CD4-positive, alpha-beta T cell treated with Interleukin-15 for 4 hours (primary cell): ENCODE measurements at regions not wholly inside any gene's neighbourhood (a gene's known extent, or its start where the extent isn't known, plus 50 kb on each side); places are given as distances from the start of the nearest gene placed in this dataset.
"Not testable (repeated sequence)": the region's sequence is repeated elsewhere in the genome, so short reads cannot be mapped to it uniquely, and the experiment has no call there.

Experiments used
- DNase-seq: peaks from one replicate; pipeline ENCODE4 v3.0.0-alpha.2; 2020; ENCODE audit warnings: low spot score

GRCh38 chr5:174444479-174445188, 279.7 kb upstream of the MSX2 start:
- no peak for DNase-seq

- no peak for DNase-seq
These were observed 277.9 kb upstream of the MSX2 start for GRCh38 chr5:174446446-174446845.

- DNase-seq, result no peak
These were observed 277.4 kb upstream of the MSX2 start for GRCh38 chr5:174446988-174447387.

- no peak for DNase-seq
These were observed 276.3 kb upstream of the MSX2 start for GRCh38 chr5:174448041-174448440.

- no peak for DNase-seq
These were observed 275.7 kb upstream of the MSX2 start for GRCh38 chr5:174448662-174449061.

- DNase-seq, result no peak
These were observed 270.7 kb upstream of the MSX2 start for GRCh38 chr5:174453690-174454089.

- peak; percentile 44 for DNase-seq
These were observed 269.9 kb upstream of the MSX2 start for GRCh38 chr5:174454464-174454863.

GRCh38 chr5:174454890-174455289, 269.5 kb upstream of the MSX2 start:
- DNase-seq, result no peak

GRCh38 chr5:174455301-174455700, 269.1 kb upstream of the MSX2 start:
- no peak for DNase-seq

- no peak for DNase-seq
These were observed 267.2 kb upstream of the MSX2 start for GRCh38 chr5:174457141-174457678.

GRCh38 chr5:174459071-174459702, 265.2 kb upstream of the MSX2 start:
- no peak for DNase-seq

- DNase-seq, result no peak
These were observed 264.4 kb upstream of the MSX2 start for GRCh38 chr5:174459832-174460448.

- DNase-seq, result no peak
These were observed 262.3 kb upstream of the MSX2 start for GRCh38 chr5:174462129-174462528.

GRCh38 chr5:174464504-174465165, 259.7 kb upstream of the MSX2 start:
- no peak for DNase-seq

- DNase-seq, result not testable (repeated sequence)
These were observed 252.9 kb upstream of the MSX2 start for GRCh38 chr5:174471528-174471927.

GRCh38 chr5:174472956-174473355, 251.4 kb upstream of the MSX2 start:
- DNase-seq, result no peak

- DNase-seq, result not testable (repeated sequence)
These were observed 248.4 kb upstream of the MSX2 start for GRCh38 chr5:174476001-174476400.

- no peak for DNase-seq
These were observed 245.1 kb upstream of the MSX2 start for GRCh38 chr5:174479325-174479724.

GRCh38 chr5:174481737-174482136, 242.6 kb upstream of the MSX2 start:
- DNase-seq, result no peak

GRCh38 chr5:174482607-174483024, 241.8 kb upstream of the MSX2 start:
- no peak for DNase-seq

- no peak for DNase-seq
These were observed 241.0 kb upstream of the MSX2 start for GRCh38 chr5:174483411-174483810.

- DNase-seq, result no peak
These were observed 235.2 kb upstream of the MSX2 start for GRCh38 chr5:174489215-174489614.
